Right hindlimb (tissue), 1 donor: ENCODE measurements at regions not wholly inside any gene's neighbourhood (a gene's known extent, or its start where the extent isn't known, plus 50 kb on each side); places are given as distances from the start of the nearest gene placed in this dataset.
"Not testable (repeated sequence)": the region's sequence is repeated elsewhere in the genome, so short reads cannot be mapped to it uniquely, and the experiment has no call there.

Experiments used
- DNase-seq: peaks from one replicate; pipeline ENCODE4 v3.0.0-alpha.2; 2018

GRCh38 chr2:61620244-61621159, 82.3 kb upstream of the XPO1 start:
- no peak for DNase-seq

- DNase-seq = no peak
Observed at GRCh38 chr2:61619561-61619960, 81.4 kb upstream of the XPO1 start.

GRCh38 chr2:61617610-61618009, 79.5 kb upstream of the XPO1 start:
- no peak for DNase-seq

- no peak for DNase-seq
Observed at GRCh38 chr2:61605245-61605644, 67.1 kb upstream of the XPO1 start.

DNA sequence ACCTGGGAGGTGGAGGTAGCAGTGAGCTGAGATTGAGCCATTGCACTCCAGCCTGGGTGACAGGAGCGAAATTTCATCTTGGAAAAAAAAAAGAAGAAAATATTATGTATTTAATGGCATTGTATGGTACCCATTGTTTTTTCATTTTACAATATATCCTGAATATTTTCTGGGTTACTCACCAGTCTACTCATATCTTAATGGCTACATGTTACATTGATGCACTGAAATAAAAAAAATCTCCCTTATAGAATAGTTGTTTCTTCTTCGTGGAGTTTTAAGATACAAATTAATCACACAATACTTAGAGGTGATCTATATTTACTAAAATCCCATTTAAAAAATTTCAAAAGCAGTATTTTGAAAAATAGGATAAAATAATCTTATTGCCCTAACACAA, 66.3 kb upstream of the XPO1 start:
- no peak for DNase-seq

DNA sequence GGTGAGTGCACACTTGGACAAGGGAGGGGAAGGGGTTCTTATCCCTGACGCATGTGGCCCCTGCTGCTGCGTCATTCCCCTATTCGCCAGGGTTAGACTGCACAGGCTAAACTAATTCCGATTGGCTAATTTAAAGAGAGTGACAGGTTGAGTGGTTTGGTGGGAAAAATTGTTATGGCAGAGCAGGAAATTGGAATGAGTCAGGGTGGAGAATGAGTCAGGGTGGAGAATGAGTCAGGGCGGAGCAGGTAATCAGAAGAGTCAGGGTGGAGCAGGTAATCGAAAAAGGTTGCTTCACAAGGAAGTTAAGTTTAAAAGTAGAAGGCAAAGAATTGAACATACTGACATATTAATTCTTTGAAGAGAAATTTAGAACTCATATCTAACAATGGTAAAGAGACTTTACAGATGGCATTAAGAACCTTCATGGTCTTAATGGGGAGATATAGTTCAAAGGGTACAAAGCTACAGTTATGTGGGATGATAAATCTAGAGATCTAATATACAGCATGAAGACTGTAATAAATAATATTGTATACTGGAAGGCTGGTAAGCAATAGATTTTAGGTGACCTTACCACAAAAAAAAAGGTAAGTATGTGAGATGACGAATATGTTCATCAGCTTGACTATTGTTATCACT, 60.5 kb upstream of the XPO1 start:
- DNase-seq = not testable (repeated sequence)

DNA sequence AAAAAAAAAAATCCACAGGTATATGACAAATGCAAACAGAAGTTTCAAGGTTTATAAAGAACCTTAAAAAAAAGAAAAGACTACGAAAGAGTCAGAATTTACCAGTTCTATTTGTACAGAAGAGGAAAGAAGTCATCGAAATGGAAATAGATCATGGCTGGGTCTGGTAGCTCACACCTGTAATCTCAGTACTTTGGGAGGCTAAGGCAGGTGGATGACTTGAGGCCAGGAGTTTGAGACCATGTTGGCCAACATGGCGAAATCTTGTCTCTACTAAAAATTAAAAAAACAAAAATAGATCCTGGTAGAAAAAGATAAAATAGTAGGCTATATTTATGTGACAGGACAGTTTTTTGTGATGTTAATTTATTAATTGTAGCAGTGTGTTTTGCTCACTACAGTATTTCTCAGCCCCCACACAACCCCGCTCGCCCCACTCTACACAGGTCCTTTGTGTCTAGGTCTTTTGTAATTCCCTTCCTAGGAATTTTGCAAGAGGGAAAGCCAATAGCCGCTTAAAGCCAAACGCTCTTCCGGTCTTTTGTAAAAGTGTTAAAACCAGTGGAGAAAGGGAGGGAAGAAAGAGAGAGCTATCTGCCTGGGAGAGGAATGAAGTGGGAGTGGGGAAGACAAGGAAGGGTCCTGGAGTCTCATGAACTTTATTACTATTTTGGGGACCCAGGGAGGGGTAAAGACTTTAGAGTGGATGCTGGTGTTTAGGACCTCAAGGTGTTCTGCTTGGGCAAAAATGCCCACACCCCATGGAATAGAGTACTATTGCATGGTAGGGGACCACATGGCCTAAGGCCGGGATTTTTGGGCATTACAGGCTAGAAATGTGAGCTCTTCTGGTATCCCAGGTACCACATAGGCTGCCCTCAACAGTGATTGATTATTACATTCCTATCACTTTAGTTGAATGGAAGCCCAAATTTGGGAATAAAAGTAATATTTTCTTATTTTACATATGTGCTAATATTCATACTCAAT, 59.4 kb upstream of the XPO1 start:
- no peak for DNase-seq

DNA sequence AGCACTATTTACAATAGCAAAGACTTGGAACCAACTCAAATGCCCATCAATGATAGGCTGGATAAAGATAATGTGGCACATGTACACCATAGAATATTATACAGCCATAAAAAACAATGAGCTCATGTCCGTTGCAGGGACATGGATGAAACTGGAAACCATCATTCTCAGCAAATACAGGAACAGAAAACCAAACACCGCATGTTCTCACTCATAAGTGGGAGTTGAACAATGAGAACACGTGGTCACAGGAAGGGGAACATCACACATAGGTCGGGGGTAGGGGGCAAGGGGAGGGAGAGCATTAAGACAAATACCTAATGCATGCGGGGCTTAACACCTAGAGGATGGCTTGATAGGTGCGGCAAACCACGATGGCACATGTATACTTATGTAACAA, 56.0 kb upstream of the XPO1 start:
- not testable (repeated sequence) for DNase-seq

- DNase-seq = not testable (repeated sequence)
Observed at GRCh38 chr2:61593648-61594047, 55.5 kb upstream of the XPO1 start.

GRCh38 chr2:61590214-61590613, 52.1 kb upstream of the XPO1 start:
- no peak for DNase-seq

DNA sequence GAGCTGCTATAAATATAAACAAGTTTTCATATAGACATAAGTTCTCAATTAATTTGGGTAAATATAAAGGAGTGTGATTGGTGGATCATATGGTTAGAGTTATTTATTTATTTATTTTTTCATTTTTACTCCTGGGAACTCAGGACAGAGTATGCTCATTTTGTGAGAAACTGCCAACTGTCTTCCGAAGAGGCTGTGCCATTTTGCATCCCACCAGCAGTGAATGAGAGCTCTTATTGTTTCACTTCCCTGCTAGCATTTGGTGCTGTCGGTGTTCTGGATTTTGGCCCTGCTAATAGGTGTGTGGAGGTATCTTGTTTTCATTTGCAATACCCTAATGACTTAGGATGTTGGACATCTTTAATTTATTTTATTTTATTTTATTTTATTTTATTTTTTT, 50.4 kb upstream of the XPO1 start:
- DNase-seq = no peak
